Upper lobe of left lung (tissue), 6 donors: ENCODE measurements at regions not wholly inside any gene's neighbourhood (a gene's known extent, or its start where the extent isn't known, plus 50 kb on each side); places are given as distances from the start of the nearest gene placed in this dataset.
A peak's percentile ranks its signal among the peaks of the same experiment; 100 is the strongest.
"Not testable (repeated sequence)": the region's sequence is repeated elsewhere in the genome, so short reads cannot be mapped to it uniquely, and the experiment has no call there.

Source experiments
- ATAC-seq, 2 donors: fragments of 200-7000 bp; cut with Tn5 transposase; one replicate each; pipeline ENCODE4 v1.9.1; 2022; ENCODE audit warnings: mild to moderate bottlenecking in 2 of 2, moderate library complexity in 2 of 2; ENCODE audit not compliant: low FRiP score in 2 of 2
- DNase-seq, 2 donors: peaks; one replicate each; pipeline ENCODE4 v3.0.0-alpha.2; 2019 to 2020
- H3K27ac ChIP-seq, 4 donors: fragments of 200-600 bp; sonication (generic); one replicate each; pipeline ENCODE4 v1.5.1; 2016 to 2019
- H3K27me3 ChIP-seq, 4 donors: fragments of 200-600 bp; sonication (generic); one replicate each; pipeline ENCODE4 v1.5.1; 2017 to 2019
- H3K36me3 ChIP-seq, 4 donors: fragments of 200-600 bp; sonication (generic); one replicate each; pipeline ENCODE4 v1.5.1; 2016 to 2019
- H3K4me1 ChIP-seq, 4 donors: fragments of 200-600 bp; sonication (generic); one replicate each; pipeline ENCODE4 v1.5.1; 2018 to 2019
- H3K4me3 ChIP-seq, 4 donors: fragments of 200-600 bp; sonication (generic); one replicate each; pipeline ENCODE4 v1.5.1; 2017 to 2019; ENCODE audit warnings: mild to moderate bottlenecking in 2 of 4, moderate library complexity in 1 of 4
- H3K9me3 ChIP-seq, 4 donors: fragments of 200-600 bp; sonication (generic); one replicate each; pipeline ENCODE4 v1.5.1; 2018 to 2019
- POLR2A ChIP-seq, 4 donors: fragments of 450-650 bp; IDR thresholded peaks; one replicate each; pipeline ENCODE4 v1.5.1; 2016 to 2017; ENCODE audit warnings: antibody characterized with exemption in 4 of 4, mild to moderate bottlenecking in 2 of 4
- POLR2AphosphoS5 ChIP-seq, 2 donors: sonication (generic); formaldehyde crosslinking; IDR thresholded peaks; one replicate each; pipeline ENCODE4 v1.5.1; 2017; ENCODE audit warnings: antibody characterized with exemption in 2 of 2
- WGBS, 2 donors: methylation state at CpG; one replicate each; pipeline ENCODE4 v1.1.5; 2017 to 2018; 5-methylcytosine and 5-hydroxymethylcytosine counted together
- TF ChIP-seq, protein P1 (sequence below), 6 experiments: fragments of 450-650 bp in 4 of 6; fragments of 200-600 bp in 2 of 6; sonication (generic) in 2 of 6; IDR thresholded peaks; one replicate each; pipeline ENCODE4 v1.5.1; 2016 to 2019; ENCODE audit warnings: antibody characterized with exemption in 6 of 6
- donor health status: DM: no; HTN: no; CAD: no; lungs with moderate emphysema.
- donor health status: DM: no; HTN: yes; CAD: no; lungs with severe emphysema.

DNA sequence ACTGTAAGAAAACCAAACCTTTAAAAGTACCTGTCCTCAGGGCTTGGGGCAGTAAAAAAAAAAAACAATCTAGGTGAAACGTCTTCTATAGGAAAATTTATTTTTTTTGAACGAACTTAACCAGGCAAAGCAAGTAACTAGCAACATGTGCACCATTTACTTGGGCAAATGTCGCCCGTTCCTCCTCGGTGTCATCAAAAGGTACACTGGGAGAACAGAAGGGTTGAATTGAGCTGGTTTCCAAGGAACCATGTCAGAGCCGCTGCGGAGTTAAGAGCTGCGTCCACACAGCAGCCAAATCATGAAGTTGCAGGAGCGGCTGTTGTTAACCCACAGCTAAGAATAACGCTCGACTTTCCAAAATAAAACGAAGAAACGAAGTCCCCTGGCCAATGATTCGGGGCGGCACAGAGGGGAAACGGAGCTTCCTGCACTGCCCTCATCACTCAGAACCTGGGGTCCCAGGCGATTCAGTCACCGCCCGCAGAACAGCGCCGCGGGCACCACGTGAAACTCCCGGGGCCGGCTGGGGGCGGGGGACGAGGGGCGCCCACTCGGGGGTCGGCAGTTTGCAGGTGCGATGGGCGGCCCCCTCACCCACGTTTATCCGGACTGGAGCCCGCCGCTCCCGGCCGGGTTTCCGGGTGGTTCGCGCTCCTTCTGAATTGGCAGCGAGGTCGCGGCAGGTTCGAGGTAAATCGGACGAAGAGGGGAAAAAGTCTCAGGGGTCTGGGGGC lies 53.6 kb upstream of the PLGLB1 start:
- H3K4me1 ChIP-seq, H3K9me3 ChIP-seq, ATAC-seq, H3K27me3 ChIP-seq, H3K36me3 ChIP-seq: not testable (repeated sequence)
- peak in 1 of 2 donors; percentile 89 for DNase-seq
- WGBS, 2 donors = 0 to 1% methylated on average over 12 to 18 of the region's 47 CpGs
- Histone ChIP-seq H3K27ac (peak overlapping the region; percentile 89 to 93 (median 91)), H3K4me3 (peak overlapping the region; percentile 72 to 76 (median 74))

DNA sequence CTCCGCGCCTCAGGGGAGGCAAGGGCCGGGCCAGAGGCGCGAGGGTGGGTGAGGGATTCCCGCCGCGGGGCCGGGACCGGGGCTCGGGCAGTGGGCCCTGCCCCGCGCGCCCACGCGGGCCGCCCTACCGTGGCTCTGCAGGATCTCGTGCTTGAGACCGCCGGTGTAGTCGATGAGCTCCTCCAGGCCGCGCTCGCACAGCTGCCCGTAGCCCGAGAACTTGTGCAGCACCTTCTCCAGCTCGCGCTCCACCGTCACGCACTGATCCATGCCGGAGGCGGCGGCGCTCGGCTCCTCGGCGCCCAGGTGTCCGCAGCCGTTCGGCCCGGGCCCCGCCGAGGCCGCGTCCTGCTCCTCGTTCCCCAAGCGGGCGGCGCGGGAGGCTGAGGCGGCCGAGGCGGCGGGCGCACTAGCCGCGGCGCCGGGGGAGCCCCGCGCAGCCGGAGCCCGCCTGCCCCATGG lies 54.2 kb upstream of the PLGLB1 start:
- H3K4me1 ChIP-seq, H3K36me3 ChIP-seq, H3K27me3 ChIP-seq, H3K9me3 ChIP-seq: not testable (repeated sequence)
- ATAC-seq (peak; percentile 0 to 31), DNase-seq (peak; percentile 54 to 92)
- Histone ChIP-seq H3K27ac (peak overlapping the region; percentile 89 to 93 (median 91)), H3K4me3 (peak overlapping the region; percentile 72 to 76 (median 74))
- no CpG with 5 or more reads among the region's 64 CpGs for WGBS, 2 donors

GRCh38 chr2:87076253-87077123 lies 54.8 kb upstream of the PLGLB1 start:
- not testable (repeated sequence) for H3K9me3 ChIP-seq, H3K4me1 ChIP-seq, H3K27me3 ChIP-seq, H3K36me3 ChIP-seq
- Histone ChIP-seq H3K27ac (peak overlapping the region; percentile 89 to 93 (median 91)), H3K4me3 (peak overlapping the region; percentile 7 to 76 (median 73))
- TF ChIP-seq, protein P1, sequence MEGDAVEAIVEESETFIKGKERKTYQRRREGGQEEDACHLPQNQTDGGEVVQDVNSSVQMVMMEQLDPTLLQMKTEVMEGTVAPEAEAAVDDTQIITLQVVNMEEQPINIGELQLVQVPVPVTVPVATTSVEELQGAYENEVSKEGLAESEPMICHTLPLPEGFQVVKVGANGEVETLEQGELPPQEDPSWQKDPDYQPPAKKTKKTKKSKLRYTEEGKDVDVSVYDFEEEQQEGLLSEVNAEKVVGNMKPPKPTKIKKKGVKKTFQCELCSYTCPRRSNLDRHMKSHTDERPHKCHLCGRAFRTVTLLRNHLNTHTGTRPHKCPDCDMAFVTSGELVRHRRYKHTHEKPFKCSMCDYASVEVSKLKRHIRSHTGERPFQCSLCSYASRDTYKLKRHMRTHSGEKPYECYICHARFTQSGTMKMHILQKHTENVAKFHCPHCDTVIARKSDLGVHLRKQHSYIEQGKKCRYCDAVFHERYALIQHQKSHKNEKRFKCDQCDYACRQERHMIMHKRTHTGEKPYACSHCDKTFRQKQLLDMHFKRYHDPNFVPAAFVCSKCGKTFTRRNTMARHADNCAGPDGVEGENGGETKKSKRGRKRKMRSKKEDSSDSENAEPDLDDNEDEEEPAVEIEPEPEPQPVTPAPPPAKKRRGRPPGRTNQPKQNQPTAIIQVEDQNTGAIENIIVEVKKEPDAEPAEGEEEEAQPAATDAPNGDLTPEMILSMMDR (IDR thresholded peaks at IDR 0.05) = peak in 1 of 6 experiments; percentile 7
- peak in 1 of 2 donors; percentile 27 for TF ChIP-seq POLR2AphosphoS5 (IDR thresholded peaks at IDR 0.05)
- TF ChIP-seq POLR2A (IDR thresholded peaks at IDR 0.05) = peak in 3 of 4 donors; percentile 62 to 89 (median 81)
- peak; percentile 88 to 96 for DNase-seq
- peak; percentile 98 to 99 for ATAC-seq
- WGBS, 2 donors = 0% methylated on average over 10 to 36 of the region's 84 CpGs

DNA sequence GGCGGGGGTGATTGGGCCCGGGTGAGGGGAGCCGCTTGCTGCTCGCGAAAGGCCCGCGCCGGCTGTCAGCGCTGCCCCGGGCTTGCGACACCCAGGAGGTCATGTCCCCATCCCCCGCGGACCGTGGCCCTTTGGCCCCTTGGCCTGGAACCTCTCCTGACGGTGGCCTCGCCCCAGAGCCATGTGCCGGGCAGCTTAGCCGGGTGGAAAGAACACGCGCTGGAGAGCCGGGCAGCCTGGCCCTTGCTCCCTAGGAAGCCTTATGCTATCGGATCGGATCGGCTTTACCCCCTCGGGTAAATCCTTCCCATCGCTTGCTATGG lies 55.4 kb upstream of the PLGLB1 start:
- not testable (repeated sequence) for DNase-seq, H3K9me3 ChIP-seq, H3K36me3 ChIP-seq, H3K4me1 ChIP-seq, H3K27me3 ChIP-seq
- ATAC-seq = peak; percentile 65 to 75
- 0% methylated on average over 1 of the region's 26 CpGs; no CpG with 5 or more reads in 1 of the 2 donors for WGBS, 2 donors
- Histone ChIP-seq H3K27ac (peak overlapping the region; percentile 89 to 93 (median 91)), H3K4me3 (peak overlapping the region in 3 of 4 donors; percentile 72 to 76 (median 74))

- not testable (repeated sequence) for H3K9me3 ChIP-seq, ATAC-seq, DNase-seq, H3K4me1 ChIP-seq, H3K4me3 ChIP-seq, H3K27me3 ChIP-seq, H3K27ac ChIP-seq, H3K36me3 ChIP-seq
- WGBS, 2 donors = no CpG with 5 or more reads among the region's 2 CpGs
Measured at GRCh38 chr2:87081727-87082126, 60.1 kb upstream of the PLGLB1 start.

GRCh38 chr2:87088079-87088478 lies 66.4 kb upstream of the PLGLB1 start:
- H3K36me3 ChIP-seq, DNase-seq, H3K27ac ChIP-seq, H3K27me3 ChIP-seq, H3K4me1 ChIP-seq, H3K9me3 ChIP-seq, ATAC-seq, H3K4me3 ChIP-seq: not testable (repeated sequence)
- WGBS, 2 donors = 94% methylated on average over 6 of the region's 6 CpGs

DNA sequence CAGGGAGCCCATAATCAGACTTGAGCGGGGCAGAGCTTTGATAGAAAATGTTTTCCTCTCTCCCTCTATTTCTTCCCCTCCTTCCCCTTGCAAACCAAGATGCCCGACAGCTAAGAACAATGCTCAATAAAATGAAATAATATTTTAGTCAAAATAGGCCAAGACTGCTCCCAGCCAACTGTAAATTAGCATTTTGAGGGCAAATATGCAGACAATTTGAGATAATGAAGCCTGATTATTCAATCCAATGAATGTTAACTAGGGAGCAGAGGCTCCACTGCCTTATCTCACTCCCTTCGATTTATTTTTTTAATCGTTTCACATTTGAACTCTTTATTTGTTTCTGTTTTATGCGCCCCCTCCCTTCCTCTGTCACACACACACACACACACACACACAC lies 67.8 kb upstream of the PLGLB1 start:
- H3K9me3 ChIP-seq, H3K4me1 ChIP-seq, ATAC-seq, DNase-seq, H3K27ac ChIP-seq, H3K36me3 ChIP-seq, H3K4me3 ChIP-seq, H3K27me3 ChIP-seq: not testable (repeated sequence)
- WGBS, 2 donors = 68 to 80% methylated on average over 1 to 4 of the region's 5 CpGs

- 60 to 62% methylated on average over 3 to 5 of the region's 7 CpGs for WGBS, 2 donors
Measured at GRCh38 chr2:87093252-87093651, 71.6 kb upstream of the PLGLB1 start.

DNA sequence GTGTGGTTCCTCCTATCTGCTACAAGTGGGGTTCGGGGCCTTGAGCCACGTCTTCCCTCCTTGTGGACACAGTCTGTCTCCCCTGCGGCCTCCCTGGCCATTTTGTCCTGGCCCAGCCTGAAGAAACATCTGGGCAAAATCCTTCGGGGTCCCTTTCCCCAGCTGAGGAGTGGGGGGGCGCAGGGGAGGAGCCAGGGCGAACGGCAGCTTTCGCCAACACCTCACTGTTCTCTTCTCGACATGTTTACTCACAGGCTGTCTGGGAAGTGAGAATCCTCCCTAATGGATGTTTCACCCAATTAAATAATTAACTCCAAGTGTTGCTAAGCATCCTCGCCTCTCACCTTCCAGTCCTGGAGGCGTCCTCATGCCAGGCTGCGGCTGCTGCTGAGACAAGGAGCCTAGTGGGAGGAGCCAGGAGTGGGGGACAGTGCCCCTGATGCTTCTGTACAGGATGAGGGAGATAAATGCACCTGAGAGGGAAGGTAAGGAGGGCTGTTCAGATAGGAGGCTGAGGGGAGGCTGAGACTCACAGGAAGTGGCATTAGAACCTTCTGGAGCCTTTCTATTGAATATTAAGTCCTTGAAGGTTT lies 72.4 kb upstream of the PLGLB1 start:
- not testable (repeated sequence) for H3K9me3 ChIP-seq, H3K4me3 ChIP-seq, H3K27me3 ChIP-seq, H3K4me1 ChIP-seq, H3K36me3 ChIP-seq, ATAC-seq, H3K27ac ChIP-seq
- 80 to 86% methylated on average over 7 to 8 of the region's 12 CpGs for WGBS, 2 donors
- DNase-seq = peak in 1 of 2 donors; percentile 50

More at GRCh38 chr2:87093252-87093651, 71.6 kb upstream of the PLGLB1 start:
- H3K27me3 ChIP-seq, H3K36me3 ChIP-seq, DNase-seq, H3K4me3 ChIP-seq, H3K27ac ChIP-seq, H3K4me1 ChIP-seq, H3K9me3 ChIP-seq, ATAC-seq: not testable (repeated sequence)

DNA sequence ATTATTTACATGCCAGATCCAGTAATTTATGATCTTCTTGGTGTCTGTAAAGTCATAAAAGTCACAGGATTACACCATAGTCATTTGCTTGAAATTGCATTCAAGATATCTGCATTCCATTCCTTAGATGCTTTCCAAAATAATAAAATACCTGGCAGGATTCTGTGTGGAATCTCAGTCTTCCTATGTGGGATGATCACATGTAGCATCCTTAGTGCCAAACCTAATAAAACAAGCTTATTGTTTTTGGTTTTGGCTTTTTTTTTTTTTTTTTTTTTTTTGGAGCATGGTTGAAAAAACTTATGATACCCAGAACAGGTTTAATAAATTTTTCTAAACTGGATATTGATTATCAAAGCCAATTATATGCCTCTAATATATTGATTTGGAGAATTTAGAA lies 74.2 kb upstream of the PLGLB1 start:
- not testable (repeated sequence) for H3K9me3 ChIP-seq, ATAC-seq, DNase-seq, H3K27ac ChIP-seq, H3K4me1 ChIP-seq, H3K36me3 ChIP-seq, H3K4me3 ChIP-seq, H3K27me3 ChIP-seq

GRCh38 chr2:87128761-87129553 lies 107.3 kb upstream of the PLGLB1 start:
- not testable (repeated sequence) for H3K9me3 ChIP-seq, H3K4me1 ChIP-seq, DNase-seq, H3K27me3 ChIP-seq, H3K36me3 ChIP-seq, ATAC-seq, H3K27ac ChIP-seq, H3K4me3 ChIP-seq
- 55 to 64% methylated on average over 3 to 4 of the region's 5 CpGs for WGBS, 2 donors
